ENCODE measurements at regions not wholly inside any gene's neighbourhood (a gene's known extent, or its start where the extent isn't known, plus 50 kb on each side); places are given as distances from the start of the nearest gene placed in this dataset.
"Not testable (repeated sequence)": the region's sequence is repeated elsewhere in the genome, so short reads cannot be mapped to it uniquely, and the experiment has no call there.

GRCh38 chr21:10410354-10410929, 110.9 kb upstream of the TPTE start:
- not testable (repeated sequence) for ATAC-seq

- not testable (repeated sequence) for ATAC-seq
Measured at GRCh38 chr21:10411776-10412526, 109.4 kb upstream of the TPTE start.

- ATAC-seq, result not testable (repeated sequence)
Measured at GRCh38 chr21:10412928-10413246, 108.5 kb upstream of the TPTE start.

GRCh38 chr21:10413247-10414120, 107.9 kb upstream of the TPTE start:
- not testable (repeated sequence) for ATAC-seq

- ATAC-seq, result not testable (repeated sequence)
Measured at GRCh38 chr21:10414121-10414924, 107.1 kb upstream of the TPTE start.

GRCh38 chr21:10414925-10415254, 106.5 kb upstream of the TPTE start:
- ATAC-seq, result not testable (repeated sequence)

- ATAC-seq, result not testable (repeated sequence)
Measured at GRCh38 chr21:10415456-10415855, 105.9 kb upstream of the TPTE start.

- not testable (repeated sequence) for ATAC-seq
Measured at GRCh38 chr21:10415859-10416258, 105.5 kb upstream of the TPTE start.

- peak; percentile 16; the same call in 1 of the 3 replicates for ATAC-seq
Measured at GRCh38 chr21:10416691-10417447, 104.5 kb upstream of the TPTE start.

GRCh38 chr21:10417551-10418002, 103.8 kb upstream of the TPTE start:
- ATAC-seq, result not testable (repeated sequence)

GRCh38 chr21:10418250-10419048, 102.9 kb upstream of the TPTE start:
- not testable (repeated sequence) for ATAC-seq

- not testable (repeated sequence) for ATAC-seq
Measured at GRCh38 chr21:10421199-10421598, 100.2 kb upstream of the TPTE start.

- not testable (repeated sequence) for ATAC-seq
Measured at GRCh38 chr21:10421601-10422000, 99.8 kb upstream of the TPTE start.

GRCh38 chr21:10424097-10424886, 97.1 kb upstream of the TPTE start:
- not testable (repeated sequence) for ATAC-seq

GRCh38 chr21:10424887-10425145, 96.6 kb upstream of the TPTE start:
- peak; percentile 40; the same call in 1 of the 3 replicates for ATAC-seq
